OCI-LY3 (cell line): ENCODE measurements at regions not wholly inside any gene's neighbourhood (a gene's known extent, or its start where the extent isn't known, plus 50 kb on each side); places are given as distances from the start of the nearest gene placed in this dataset.
"Not testable (repeated sequence)": the region's sequence is repeated elsewhere in the genome, so short reads cannot be mapped to it uniquely, and the experiment has no call there.

Experiments
- H2AFZ ChIP-seq: fragments of 200-600, 300-600 bp; shearing (Covaris generic); 2 replicates; pipeline ENCODE4 v1.6.0; 2014; ENCODE audit warnings: antibody characterized with exemption, low read depth, low read length
- H3K27ac ChIP-seq: fragments of 200-600, 300-600 bp; sonication (generic); 2 replicates; pipeline ENCODE4 v1.5.1; 2014; ENCODE audit warnings: mild to moderate bottlenecking, low read length, moderate library complexity, mixed read lengths
- H3K27me3 ChIP-seq: fragments of 200-600, 300-600 bp; sonication (generic); 2 replicates; pipeline ENCODE4 v1.6.1; 2014; ENCODE audit warnings: low read depth, low read length, mixed read lengths
- H3K36me3 ChIP-seq: fragments of 200-600, 300-600 bp; sonication (generic); replicated peaks from 2 replicates; pipeline ENCODE3; 2014; ENCODE audit warnings: low read depth, low read length, mixed read lengths
- H3K4me1 ChIP-seq: fragments of 300-600, 200-600 bp; sonication (generic); 2 replicates; pipeline ENCODE4 v1.6.1; 2014; ENCODE audit warnings: low read length, mixed read lengths
- H3K4me2 ChIP-seq: fragments of 200-600, 300-600 bp; sonication (generic); 2 replicates; pipeline ENCODE4 v1.6.1; 2014; ENCODE audit warnings: low read length, mixed read lengths
- H3K4me3 ChIP-seq: fragments of 300-600, 200-600 bp; sonication (generic); 2 replicates; pipeline ENCODE4 v1.5.1; 2014; ENCODE audit warnings: antibody characterized with exemption, mild to moderate bottlenecking, low read length, moderate library complexity
- H3K79me2 ChIP-seq: fragments of 300-600, 200-600 bp; shearing (Covaris generic); 2 replicates; pipeline ENCODE4 v1.6.1; 2014; ENCODE audit warnings: mild to moderate bottlenecking, low read length, mixed read lengths
- H3K9ac ChIP-seq: fragments of 300-600, 200-600 bp; shearing (Covaris generic); 2 replicates; pipeline ENCODE4 v1.6.0; 2014; ENCODE audit warnings: mild to moderate bottlenecking, low read length, moderate library complexity
- H3K9me3 ChIP-seq: fragments of 200-600, 300-600 bp; shearing (Covaris generic); 2 replicates; pipeline ENCODE4 v1.6.1; 2014; ENCODE audit warnings: low read length, mixed read lengths; ENCODE audit not compliant: insufficient read depth
- H4K20me1 ChIP-seq: fragments of 200-600, 300-600 bp; sonication (generic); 2 replicates; pipeline ENCODE4 v1.6.1; 2016; ENCODE audit warnings: low read length, mixed read lengths; ENCODE audit not compliant: insufficient read depth
- EZH2phosphoT487 ChIP-seq: fragments of 200-600 bp; shearing (Covaris generic); IDR thresholded peaks from 2 replicates; pipeline ENCODE4 v1.6.1; 2018; ENCODE audit warnings: antibody characterized with exemption, mixed run types, low read depth
- TF ChIP-seq, protein P1 (sequence below): fragments of 200-600, 300-600 bp; sonication (generic); IDR thresholded peaks from 2 replicates; pipeline ENCODE4 v1.5.1; 2014; ENCODE audit warnings: antibody characterized with exemption, low read length, low read depth

DNA sequence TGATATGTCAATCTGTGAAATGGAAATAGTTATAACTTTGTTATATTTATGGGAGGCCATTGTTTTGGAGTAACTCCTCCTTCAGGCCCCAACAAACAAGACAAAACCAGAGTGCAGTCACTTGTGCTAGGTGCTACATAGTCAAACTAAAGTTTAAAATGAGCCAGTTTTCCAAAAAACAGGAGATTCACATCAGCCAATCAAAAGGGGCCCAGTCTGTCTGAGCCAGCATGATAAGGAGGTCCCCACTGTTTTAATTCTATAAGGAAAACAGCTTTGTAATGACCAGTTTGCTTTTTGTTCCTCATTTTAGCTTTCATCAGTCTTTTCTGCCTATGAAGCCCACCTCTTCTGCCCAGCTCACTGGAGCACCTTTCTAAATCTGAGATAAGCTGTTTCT lies 94.7 kb upstream of the SLC7A14 start:
- Histone ChIP-seq H3K79me2 (no peaks in the 10 kb centered on the region), H3K4me3 (no peak overlapping the region)

DNA sequence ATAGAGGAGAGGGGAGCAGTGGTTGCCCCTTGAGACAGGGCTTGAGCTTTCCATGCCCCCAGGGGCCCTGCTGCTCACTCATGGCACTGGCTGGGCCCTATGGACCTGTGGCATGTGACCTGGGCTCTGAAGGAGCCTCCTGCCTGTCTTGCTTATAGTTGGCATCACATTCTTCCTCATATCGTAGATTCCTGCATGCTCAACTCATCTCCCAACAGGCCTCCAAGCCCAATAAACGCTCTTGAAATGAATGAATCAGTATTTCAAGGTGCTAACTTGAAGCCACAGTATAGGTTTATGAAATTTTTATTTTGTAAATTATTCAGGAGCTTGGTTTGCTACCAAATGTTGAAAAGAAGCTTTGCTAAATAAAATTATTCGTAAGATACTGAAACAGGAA lies 93.3 kb upstream of the SLC7A14 start:
- no peak overlapping the region for H2AFZ ChIP-seq
- no peaks in the 10 kb centered on the region for H4K20me1 ChIP-seq
- H3K27me3 ChIP-seq, result peaks cover 31% of the 10 kb centered on the region
- no peak overlapping the region for H3K27ac ChIP-seq
- no peaks in the 10 kb centered on the region for H3K36me3 ChIP-seq
- TF ChIP-seq, protein P1, sequence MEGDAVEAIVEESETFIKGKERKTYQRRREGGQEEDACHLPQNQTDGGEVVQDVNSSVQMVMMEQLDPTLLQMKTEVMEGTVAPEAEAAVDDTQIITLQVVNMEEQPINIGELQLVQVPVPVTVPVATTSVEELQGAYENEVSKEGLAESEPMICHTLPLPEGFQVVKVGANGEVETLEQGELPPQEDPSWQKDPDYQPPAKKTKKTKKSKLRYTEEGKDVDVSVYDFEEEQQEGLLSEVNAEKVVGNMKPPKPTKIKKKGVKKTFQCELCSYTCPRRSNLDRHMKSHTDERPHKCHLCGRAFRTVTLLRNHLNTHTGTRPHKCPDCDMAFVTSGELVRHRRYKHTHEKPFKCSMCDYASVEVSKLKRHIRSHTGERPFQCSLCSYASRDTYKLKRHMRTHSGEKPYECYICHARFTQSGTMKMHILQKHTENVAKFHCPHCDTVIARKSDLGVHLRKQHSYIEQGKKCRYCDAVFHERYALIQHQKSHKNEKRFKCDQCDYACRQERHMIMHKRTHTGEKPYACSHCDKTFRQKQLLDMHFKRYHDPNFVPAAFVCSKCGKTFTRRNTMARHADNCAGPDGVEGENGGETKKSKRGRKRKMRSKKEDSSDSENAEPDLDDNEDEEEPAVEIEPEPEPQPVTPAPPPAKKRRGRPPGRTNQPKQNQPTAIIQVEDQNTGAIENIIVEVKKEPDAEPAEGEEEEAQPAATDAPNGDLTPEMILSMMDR, result no peak
- no peak for TF ChIP-seq EZH2phosphoT487
- H3K9me3 ChIP-seq, result no peaks in the 10 kb centered on the region
- H3K4me1 ChIP-seq, result no peaks in the 10 kb centered on the region
- no peak overlapping the region for H3K9ac ChIP-seq
- H3K4me2 ChIP-seq, result no peak overlapping the region
- no peaks in the 10 kb centered on the region for H3K79me2 ChIP-seq
- H3K4me3 ChIP-seq, result no peak overlapping the region

More for the DNA sequence above, 94.7 kb upstream of the SLC7A14 start:
- peaks cover 31% of the 10 kb centered on the region for H3K27me3 ChIP-seq
- no peaks in the 10 kb centered on the region for H3K9me3 ChIP-seq
- no peaks in the 10 kb centered on the region for H3K36me3 ChIP-seq
- H4K20me1 ChIP-seq, result no peaks in the 10 kb centered on the region
- H3K4me1 ChIP-seq, result no peaks in the 10 kb centered on the region
- H3K9ac ChIP-seq, result no peak overlapping the region
- H3K4me2 ChIP-seq, result no peak overlapping the region
- no peak overlapping the region for H3K27ac ChIP-seq
- H2AFZ ChIP-seq, result no peak overlapping the region
- TF ChIP-seq, protein P1, result no peak
- TF ChIP-seq EZH2phosphoT487, result no peak

DNA sequence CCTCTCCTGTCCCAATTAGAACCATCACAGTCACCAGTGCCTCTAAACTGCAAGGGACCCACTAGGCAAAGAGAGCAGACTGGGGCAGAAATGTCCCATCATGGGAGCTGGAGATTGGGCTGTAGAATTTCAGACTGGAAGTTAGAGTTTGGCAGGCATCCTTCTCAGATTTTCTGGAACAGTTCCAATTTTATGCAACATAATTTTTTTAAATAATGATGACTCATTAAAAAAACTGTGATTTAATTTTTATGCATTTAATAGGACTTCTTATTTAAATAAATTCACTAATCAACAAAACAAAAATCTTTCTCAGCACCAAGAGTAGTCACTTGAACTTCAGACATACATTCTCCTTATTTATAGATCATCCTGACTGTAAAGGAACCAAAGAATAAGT lies 84.6 kb upstream of the SLC7A14 start:
- Histone ChIP-seq H3K9me3 (no peaks in the 10 kb centered on the region), H3K36me3 (no peaks in the 10 kb centered on the region), H3K4me1 (no peaks in the 10 kb centered on the region), H3K9ac (no peak overlapping the region), H3K4me2 (no peak overlapping the region), H2AFZ (no peak overlapping the region), H3K79me2 (no peaks in the 10 kb centered on the region), H3K27me3 (peaks cover 19% of the 10 kb centered on the region), H3K27ac (no peak overlapping the region), H4K20me1 (no peaks in the 10 kb centered on the region), H3K4me3 (no peak overlapping the region)
- TF ChIP-seq, protein P1, result no peak
- TF ChIP-seq EZH2phosphoT487, result no peak

DNA sequence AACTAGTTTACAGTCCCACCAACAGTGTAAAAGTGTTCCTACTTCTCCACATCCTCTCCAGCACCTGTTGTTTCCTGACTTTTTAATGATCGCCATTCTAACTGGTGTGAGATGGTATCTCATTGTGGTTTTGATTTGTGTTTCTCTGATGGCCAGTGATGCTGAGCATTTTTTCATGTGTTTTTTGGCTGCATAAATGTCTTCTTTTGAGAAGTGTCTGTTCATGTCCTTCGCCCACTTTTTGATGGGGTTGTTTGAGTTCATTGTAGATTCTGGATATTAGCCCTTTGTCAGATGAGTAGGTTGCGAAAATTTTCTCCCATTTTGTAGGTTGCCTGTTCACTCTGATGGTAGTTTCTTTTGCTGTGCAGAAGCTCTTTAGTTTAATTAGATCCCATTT lies 77.1 kb upstream of the SLC7A14 start:
- H3K4me2 ChIP-seq, result not testable (repeated sequence)

DNA sequence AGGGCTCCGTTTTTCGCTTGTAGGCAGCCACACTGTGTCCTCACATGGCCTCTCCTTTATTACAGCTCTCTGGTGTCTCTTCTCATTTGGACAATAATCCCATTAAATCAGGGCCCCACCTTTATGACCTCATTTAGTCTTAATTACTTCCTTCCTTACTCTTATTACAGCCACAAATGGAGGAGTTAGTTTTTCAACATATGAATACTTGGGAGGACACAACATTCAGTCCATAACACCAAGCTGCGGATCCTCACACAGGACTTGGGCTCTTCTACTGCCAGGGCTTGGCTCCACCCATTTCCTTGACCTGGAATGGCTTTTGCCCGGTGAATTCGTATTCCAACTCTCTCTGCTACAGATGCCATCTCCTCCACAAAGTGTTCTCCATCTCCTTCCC lies 74.3 kb upstream of the SLC7A14 start:
- H3K9me3 ChIP-seq, result no peaks in the 10 kb centered on the region
- no peak overlapping the region for H3K9ac ChIP-seq
- H4K20me1 ChIP-seq, result peaks cover 4% of the 10 kb centered on the region
- TF ChIP-seq, protein P1, result no peak
- TF ChIP-seq EZH2phosphoT487, result no peak
- H3K27ac ChIP-seq, result no peak overlapping the region
- peaks cover 65% of the 10 kb centered on the region for H3K27me3 ChIP-seq
- no peak overlapping the region for H3K4me3 ChIP-seq
- H3K4me1 ChIP-seq, result no peaks in the 10 kb centered on the region
- no peak overlapping the region for H3K4me2 ChIP-seq
- H3K79me2 ChIP-seq, result no peaks in the 10 kb centered on the region
- H3K36me3 ChIP-seq, result no peaks in the 10 kb centered on the region
- no peak overlapping the region for H2AFZ ChIP-seq

More for the DNA sequence above, 77.1 kb upstream of the SLC7A14 start:
- H3K9ac ChIP-seq, H3K27ac ChIP-seq, H2AFZ ChIP-seq, H3K4me1 ChIP-seq, H3K79me2 ChIP-seq, H3K9me3 ChIP-seq, H3K4me3 ChIP-seq, H4K20me1 ChIP-seq, H3K36me3 ChIP-seq: not testable (repeated sequence)
- H3K27me3 ChIP-seq, result peaks cover 36% of the 10 kb centered on the region
